Heart left ventricle (tissue), 13 donors: ENCODE measurements at regions not wholly inside any gene's neighbourhood (a gene's known extent, or its start where the extent isn't known, plus 50 kb on each side); places are given as distances from the start of the nearest gene placed in this dataset.

ENCODE experiments used
- POLR2A ChIP-seq, 2 donors: fragments of 450-650 bp; IDR thresholded peaks; one replicate each; pipeline ENCODE4 v1.6.1; 2017; ENCODE audit warnings: antibody characterized with exemption in 2 of 2, mild to moderate bottlenecking in 2 of 2, moderate library complexity in 2 of 2
- TF ChIP-seq, protein P1 (sequence below), 12 donors: fragments of 200-600 bp; sonication (generic) in 4 of 12; IDR thresholded peaks; one replicate each; pipeline versions ENCODE4 v1.5.0 to v1.8.0; 2018 to 2022; ENCODE audit warnings: antibody characterized with exemption in 12 of 12, mild to moderate bottlenecking in 5 of 12
- donor health status: ischemic (EF 13 %, LVEDD 7.1; RV severe dilation, severe dysfunction).
- donor health status: DM: no; HTN: yes; CAD: no.
- donor health status: DM: no; HTN: no; CAD: no.
- donor health status: ischemic (EF 25% LVEDD 6.9; RV normal size, moderate dysfunction).
- donor health status: ischemic (EF 25% LVEDD 5.7; RV mildly dilated, moderate dysfunction).
- donor health status: ischemic (EF 35%, LVEDD 5.7; RV mildly dilated, moderate dysfunction).
- donor health status: nonischemic (EF 11% LVEDD 7.7; RV severe dilation, severe dysfunction).
- donor health status: DM: yes; HTN: yes; CAD: no.
- donor health status: PGD.
- donor health status: ischemic (EF 29% LVEDD 5.4; RV normal size, mild dysfunction).
- donor health status: nonischemic (EF 23%, LVEDD 6.1; RV moderate dilation, normal function).

DNA sequence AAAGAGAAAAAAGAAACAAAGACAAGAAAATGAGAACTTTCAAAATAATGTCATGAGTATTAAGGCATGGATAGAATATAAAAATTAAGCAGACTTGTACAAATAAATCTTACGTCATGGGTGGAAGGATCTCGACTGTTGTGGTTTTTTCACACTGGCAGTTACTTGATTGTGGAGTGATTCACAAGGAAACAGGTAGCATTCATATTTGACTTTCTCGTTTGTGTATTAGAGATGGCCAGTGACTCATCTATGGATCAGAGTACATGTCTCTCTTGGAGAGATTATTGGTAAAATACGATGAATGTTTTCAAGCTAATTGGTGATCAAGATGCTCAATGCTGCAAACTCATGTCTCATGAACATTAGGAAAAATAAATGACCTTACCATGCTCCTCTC, 564.3 kb downstream of the GATA3 start:
- TF ChIP-seq, protein P1, sequence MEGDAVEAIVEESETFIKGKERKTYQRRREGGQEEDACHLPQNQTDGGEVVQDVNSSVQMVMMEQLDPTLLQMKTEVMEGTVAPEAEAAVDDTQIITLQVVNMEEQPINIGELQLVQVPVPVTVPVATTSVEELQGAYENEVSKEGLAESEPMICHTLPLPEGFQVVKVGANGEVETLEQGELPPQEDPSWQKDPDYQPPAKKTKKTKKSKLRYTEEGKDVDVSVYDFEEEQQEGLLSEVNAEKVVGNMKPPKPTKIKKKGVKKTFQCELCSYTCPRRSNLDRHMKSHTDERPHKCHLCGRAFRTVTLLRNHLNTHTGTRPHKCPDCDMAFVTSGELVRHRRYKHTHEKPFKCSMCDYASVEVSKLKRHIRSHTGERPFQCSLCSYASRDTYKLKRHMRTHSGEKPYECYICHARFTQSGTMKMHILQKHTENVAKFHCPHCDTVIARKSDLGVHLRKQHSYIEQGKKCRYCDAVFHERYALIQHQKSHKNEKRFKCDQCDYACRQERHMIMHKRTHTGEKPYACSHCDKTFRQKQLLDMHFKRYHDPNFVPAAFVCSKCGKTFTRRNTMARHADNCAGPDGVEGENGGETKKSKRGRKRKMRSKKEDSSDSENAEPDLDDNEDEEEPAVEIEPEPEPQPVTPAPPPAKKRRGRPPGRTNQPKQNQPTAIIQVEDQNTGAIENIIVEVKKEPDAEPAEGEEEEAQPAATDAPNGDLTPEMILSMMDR (IDR thresholded peaks at IDR 0.05), result no peak
- no peak for TF ChIP-seq POLR2A (IDR thresholded peaks at IDR 0.05)
